ENCODE measurements at regions not wholly inside any gene's neighbourhood (a gene's known extent, or its start where the extent isn't known, plus 50 kb on each side); places are given as distances from the start of the nearest gene placed in this dataset.

- TF ChIP-seq SNRNP70 (optimal IDR thresholded peaks at IDR 0.05; ENCODE audit: low read depth, low read length) (no peak), ATF7 (IDR thresholded peaks at IDR 0.05) (no peak), POLR2AphosphoS2 (IDR thresholded peaks at IDR 0.05; ENCODE audit: low read length) (no peak), ZNF76 (CRISPR knock-in tag; IDR thresholded peaks at IDR 0.05; ENCODE audit: borderline replicate concordance) (no peak)
Measured at GRCh38 chr17:27180322-27180721, 113.6 kb upstream of the WSB1 start.

Measured in K562 (cell line).